HUES64 (cell line): ENCODE measurements at regions not wholly inside any gene's neighbourhood (a gene's known extent, or its start where the extent isn't known, plus 50 kb on each side); places are given as distances from the start of the nearest gene placed in this dataset.

Experiments used
- H3K27ac ChIP-seq: 2 replicates; pipeline ENCODE4 v1.7.0; 2013; ENCODE audit warnings: low read depth, low read length, inconsistent platforms
- H3K27me3 ChIP-seq: 2 replicates; pipeline ENCODE4 v1.6.1; 2013; ENCODE audit warnings: mild to moderate bottlenecking, low read length; ENCODE audit not compliant: insufficient read depth
- H3K36me3 ChIP-seq: 2 replicates; pipeline ENCODE4 v1.6.1; 2013; ENCODE audit warnings: mild to moderate bottlenecking, low read length; ENCODE audit not compliant: insufficient read depth
- H3K4me1 ChIP-seq: 2 replicates; pipeline ENCODE4 v1.6.1; 2013; ENCODE audit warnings: mild to moderate bottlenecking, low read length, moderate library complexity; ENCODE audit not compliant: insufficient read depth
- H3K4me3 ChIP-seq: 2 replicates; pipeline ENCODE4 v1.5.1; 2013; ENCODE audit warnings: mild to moderate bottlenecking, low read length, moderate library complexity
- H3K9ac ChIP-seq: 2 replicates; pipeline ENCODE4 v1.6.1; 2013; ENCODE audit warnings: mild to moderate bottlenecking, low read depth, low read length
- H3K9me3 ChIP-seq: 2 replicates; pipeline ENCODE4 v1.6.1; 2013; ENCODE audit warnings: low read depth, low read length; ENCODE audit not compliant: insufficient read depth
- WGBS: fragments of 150-250, 120-280 bp; methylation state at CpG from one replicate; pipeline ENCODE4 v1.1.7; 2013; ENCODE audit warnings: missing lambda C conversion rate; 5-methylcytosine and 5-hydroxymethylcytosine counted together

DNA sequence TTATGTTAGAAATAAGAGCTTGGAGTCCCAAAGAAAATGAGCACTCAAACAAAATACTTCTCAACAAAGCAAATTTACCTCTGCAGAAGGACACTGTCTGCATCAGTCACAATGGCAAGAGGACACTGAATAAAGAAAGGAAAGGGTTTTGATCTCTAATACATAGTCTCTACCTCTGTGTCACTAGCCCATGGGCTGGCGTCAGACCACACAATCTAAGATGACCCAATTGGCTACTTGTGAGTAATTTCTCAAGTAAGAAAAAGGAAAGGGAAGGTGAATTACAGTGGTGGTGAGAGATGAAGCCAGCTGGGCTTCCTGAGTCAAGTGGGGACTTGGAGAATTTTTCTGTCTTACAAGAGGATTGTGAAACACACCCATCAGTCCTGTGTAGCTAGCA lies 257.9 kb upstream of the AMELY start:
- Histone ChIP-seq H3K27me3 (no peaks in the 10 kb centered on the region), H3K9me3 (no peaks in the 10 kb centered on the region), H3K9ac (no peak overlapping the region), H3K27ac (no peak overlapping the region), H3K4me3 (no peak overlapping the region), H3K36me3 (no peaks in the 10 kb centered on the region), H3K4me1 (no peaks in the 10 kb centered on the region)
- whole genome bisulfite sequencing, result no CpG with 5 or more reads among the region's 1 CpG

- WGBS, result 89% methylated on average over 3 of the region's 5 CpGs
These were observed 229.9 kb upstream of the AMELY start for GRCh38 chrY:7141477-7141876.

More at GRCh38 chrY:7141477-7141876, 229.9 kb upstream of the AMELY start:
- Histone ChIP-seq H3K9ac (no peak overlapping the region), H3K4me1 (no peaks in the 10 kb centered on the region), H3K27me3 (no peaks in the 10 kb centered on the region), H3K4me3 (no peak overlapping the region), H3K36me3 (no peaks in the 10 kb centered on the region), H3K27ac (no peak overlapping the region), H3K9me3 (no peaks in the 10 kb centered on the region)
